ENCODE measurements at regions not wholly inside any gene's neighbourhood (a gene's known extent, or its start where the extent isn't known, plus 50 kb on each side); places are given as distances from the start of the nearest gene placed in this dataset.

GRCh38 chr5:125451622-125452021 lies 705.2 kb upstream of the ZNF608 start:
- TF ChIP-seq CTCF (IDR thresholded peaks at IDR 0.05) (no peak), POLR2AphosphoS5 (IDR thresholded peaks at IDR 0.05) (no peak)

All from sigmoid colon (tissue), 4 donors.